Endothelial cell of umbilical vein (primary cell): ENCODE measurements at regions not wholly inside any gene's neighbourhood (a gene's known extent, or its start where the extent isn't known, plus 50 kb on each side); places are given as distances from the start of the nearest gene placed in this dataset.

Experiments used
- BruUV-seq: library from RNA; stranded (reverse); fragments of 400-500 nt; replicated peaks from 2 replicates; lab custom pipeline; 2021; lab: Mats Ljungman, UMichigan
- CTCF ChIA-PET: fragments of 300-600, 350-600 bp; sonication (Branson Sonifier 250); formaldehyde crosslinking; loops from one replicate; lab custom pipeline; 2021; ENCODE audit warnings: antibody characterized with exemption, inconsistent platforms; lab: Charles Lee
- POLR2A ChIA-PET: fragments of 300-600, 350-600 bp; sonication (Branson Sonifier 250); formaldehyde crosslinking; loops from one replicate; lab custom pipeline; 2021; ENCODE audit warnings: antibody characterized with exemption, inconsistent platforms; lab: Charles Lee
- DNase-seq: peaks from one replicate; pipeline ENCODE4 v3.0.0-alpha.2; 2011; ENCODE audit warnings: low read depth, low spot score
- FAIRE-seq: peaks from 2 replicates; lab custom pipeline; 2011; peaks lifted over from hg19 to GRCh38; lab: Jason Lieb, UNC
- H2AFZ ChIP-seq: 2 replicates; pipeline ENCODE4 v1.6.0; 2012; ENCODE audit warnings: low read depth, low read length, control low read depth, inconsistent platforms
- H3K27ac ChIP-seq: 2 replicates; pipeline ENCODE4 v1.5.1; 2011; ENCODE audit warnings: low read depth, mild to moderate bottlenecking, control low read depth, low read length, moderate library complexity; ENCODE audit not compliant: insufficient read depth
- H3K27me3 ChIP-seq, 2 experiments: 2 replicates each; pipeline versions ENCODE4 v1.6.0 to v1.6.1; 2011; ENCODE audit warnings: low read length in 2 of 2, mixed read lengths in 1 of 2; ENCODE audit not compliant: control insufficient read depth in 2 of 2, insufficient read depth in 2 of 2
- H3K36me3 ChIP-seq, 2 experiments: 2 replicates in 1 of 2; 3 replicates in 1 of 2; pipeline ENCODE4 v1.5.1; 2011; ENCODE audit warnings: low read length in 2 of 2, mild to moderate bottlenecking in 1 of 2, moderate library complexity in 1 of 2; ENCODE audit not compliant: control insufficient read depth in 2 of 2, insufficient read depth in 2 of 2; ENCODE audit errors: extremely low read depth in 1 of 2
- H3K4me1 ChIP-seq: 3 replicates; pipeline ENCODE4 v1.5.1; 2011; ENCODE audit warnings: mild to moderate bottlenecking, low read length; ENCODE audit not compliant: control insufficient read depth, insufficient read depth; ENCODE audit errors: extremely low read depth
- H3K4me2 ChIP-seq: 2 replicates; pipeline ENCODE4 v1.6.1; 2011; ENCODE audit warnings: low read length, control low read depth, mixed read lengths; ENCODE audit not compliant: insufficient read depth
- H3K4me3 ChIP-seq, 3 experiments: fragments of 200-600 bp in 1 of 3; sonication (generic), shearing (Covaris generic) in 1 of 3; replicated peaks in 1 of 3; 2 replicates each; pipeline ENCODE4 v1.5.1; 2011 to 2016; ENCODE audit warnings: control low read depth in 3 of 3, low read length in 3 of 3, mild to moderate bottlenecking in 2 of 3, inconsistent platforms in 1 of 3, low read depth in 1 of 3, moderate library complexity in 1 of 3; ENCODE audit not compliant: insufficient read depth in 1 of 3
- H3K79me2 ChIP-seq: 2 replicates; pipeline ENCODE4 v1.6.0; 2012; ENCODE audit warnings: low read length, inconsistent platforms; ENCODE audit not compliant: control insufficient read depth, insufficient read depth
- H3K9ac ChIP-seq: replicated peaks from 2 replicates; pipeline ENCODE3; 2011; ENCODE audit warnings: low read length, control low read depth; ENCODE audit not compliant: insufficient read depth; ENCODE audit errors: extremely low read depth
- H3K9me1 ChIP-seq: replicated peaks from 3 replicates; pipeline ENCODE4 v1.6.0; 2011; ENCODE audit warnings: mild to moderate bottlenecking, low read length; ENCODE audit not compliant: control insufficient read depth, insufficient read depth; ENCODE audit errors: extremely low read depth
- H3K9me3 ChIP-seq: replicated peaks from 2 replicates; pipeline ENCODE4 v1.5.1; 2012; ENCODE audit warnings: low read length, inconsistent platforms; ENCODE audit not compliant: control insufficient read depth, insufficient read depth
- H4K20me1 ChIP-seq: replicated peaks from 2 replicates; pipeline ENCODE3; 2011; ENCODE audit warnings: mild to moderate bottlenecking, low read length; ENCODE audit not compliant: control insufficient read depth, insufficient read depth; ENCODE audit errors: extremely low read depth
- EZH2 ChIP-seq: IDR thresholded peaks from 2 replicates; pipeline ENCODE4 v1.6.1; 2012; ENCODE audit warnings: borderline replicate concordance, low read depth, mild to moderate bottlenecking, moderate library complexity, low read length, inconsistent platforms; ENCODE audit not compliant: severe bottlenecking
- FOS ChIP-seq: IDR thresholded peaks from 2 replicates; pipeline ENCODE4 v1.6.1; 2011; ENCODE audit warnings: mild to moderate bottlenecking, low read length, moderate library complexity, borderline replicate concordance; ENCODE audit not compliant: insufficient read depth
- GATA2 ChIP-seq: IDR thresholded peaks from 2 replicates; pipeline ENCODE4 v1.7.0; 2011; ENCODE audit warnings: low read depth, mild to moderate bottlenecking, moderate library complexity, mixed read lengths, low read length; ENCODE audit not compliant: insufficient read length, insufficient read depth
- MYC ChIP-seq: IDR thresholded peaks from one replicate; pipeline ENCODE4 v1.6.1; 2011; ENCODE audit warnings: mild to moderate bottlenecking, low read depth, low read length
- POLR2AphosphoS5 ChIP-seq: IDR thresholded peaks from 2 replicates; pipeline ENCODE4 v1.6.1; 2012; ENCODE audit warnings: low read depth, mild to moderate bottlenecking, control low read depth, low read length, moderate library complexity; ENCODE audit not compliant: insufficient read depth
- dilution Hi-C: fragments of 300-500 bp; cut with MboI; formaldehyde crosslinking; loops from one replicate; pipeline ENCODE4 v1.15.0; 2019; ENCODE audit warnings: low sequenced_read_pairs; ENCODE audit not compliant: extremely low pct_ligation_motif_present
- intact Hi-C: fragments of 100-400 bp; cut with micrococcal nuclease; formaldehyde crosslinking; loops from one replicate; pipeline ENCODE4 v1.10.0; 2022
- TF ChIP-seq, protein P1 (sequence below), 2 donors: IDR thresholded peaks; 1 replicate in 1 of 2; 2 replicates in 1 of 2; pipeline ENCODE4 v1.5.1; 2011; ENCODE audit warnings: low read length in 2 of 2, mild to moderate bottlenecking in 2 of 2, moderate library complexity in 2 of 2, control low read depth in 1 of 2, inconsistent platforms in 1 of 2, low read depth in 1 of 2; ENCODE audit not compliant: insufficient read depth in 1 of 2; ENCODE audit errors: extremely low read depth in 1 of 2
- TF ChIP-seq, protein P2 (sequence below): IDR thresholded peaks from 2 replicates; pipeline ENCODE4 v1.6.1; 2011; ENCODE audit not compliant: insufficient read depth, insufficient read length

DNA sequence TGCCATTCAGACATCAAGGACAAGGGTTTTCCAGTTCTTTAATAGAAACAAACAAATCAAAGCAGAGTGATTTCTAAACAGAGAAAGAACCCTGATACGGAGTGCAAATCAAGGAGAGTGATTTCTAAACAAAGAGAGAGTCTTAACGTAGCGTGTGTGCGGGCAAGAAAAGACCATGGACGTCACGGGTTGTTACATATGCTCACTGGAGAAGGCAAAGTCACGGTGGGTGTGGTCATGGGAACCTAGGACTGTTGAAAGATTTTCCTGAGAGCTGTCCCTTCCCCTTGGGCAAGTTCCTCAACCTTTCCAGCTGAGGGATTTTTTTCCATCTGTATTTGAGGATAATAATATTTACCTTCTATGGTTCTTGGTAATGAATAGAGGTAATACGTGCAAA, 95.0 kb upstream of the SLC34A2 start:
- Histone ChIP-seq H3K36me3 (no peaks in the 10 kb centered on the region), H3K79me2 (no peaks in the 10 kb centered on the region), H3K9me1 (no peaks in the 10 kb centered on the region), H3K4me1 (no peaks in the 10 kb centered on the region), H3K27me3 (peaks cover 0 to 2% of the 10 kb centered on the region in 2 experiments), H3K27ac (no peak overlapping the region), H2AFZ (no peak overlapping the region), H3K4me3 (no peak overlapping the region), H3K9ac (no peak overlapping the region), H3K4me2 (no peak overlapping the region), H4K20me1 (no peaks in the 10 kb centered on the region), H3K9me3 (no peaks in the 10 kb centered on the region)
- FAIRE-seq, result no peak
- intact Hi-C loops (no loop called here), dilution Hi-C loops (no loop called here)
- CTCF ChIA-PET, result interaction anchor here (1.5 kb wide), 1 partner anchor 29 kb away, joined by 5 read pairs; no protein-coding TSS in a partner anchor
- POLR2A ChIA-PET, result no interaction called here
- no TSS peak for BruUV-seq
- DNase-seq, result no peak
- TF ChIP-seq, protein P1, sequence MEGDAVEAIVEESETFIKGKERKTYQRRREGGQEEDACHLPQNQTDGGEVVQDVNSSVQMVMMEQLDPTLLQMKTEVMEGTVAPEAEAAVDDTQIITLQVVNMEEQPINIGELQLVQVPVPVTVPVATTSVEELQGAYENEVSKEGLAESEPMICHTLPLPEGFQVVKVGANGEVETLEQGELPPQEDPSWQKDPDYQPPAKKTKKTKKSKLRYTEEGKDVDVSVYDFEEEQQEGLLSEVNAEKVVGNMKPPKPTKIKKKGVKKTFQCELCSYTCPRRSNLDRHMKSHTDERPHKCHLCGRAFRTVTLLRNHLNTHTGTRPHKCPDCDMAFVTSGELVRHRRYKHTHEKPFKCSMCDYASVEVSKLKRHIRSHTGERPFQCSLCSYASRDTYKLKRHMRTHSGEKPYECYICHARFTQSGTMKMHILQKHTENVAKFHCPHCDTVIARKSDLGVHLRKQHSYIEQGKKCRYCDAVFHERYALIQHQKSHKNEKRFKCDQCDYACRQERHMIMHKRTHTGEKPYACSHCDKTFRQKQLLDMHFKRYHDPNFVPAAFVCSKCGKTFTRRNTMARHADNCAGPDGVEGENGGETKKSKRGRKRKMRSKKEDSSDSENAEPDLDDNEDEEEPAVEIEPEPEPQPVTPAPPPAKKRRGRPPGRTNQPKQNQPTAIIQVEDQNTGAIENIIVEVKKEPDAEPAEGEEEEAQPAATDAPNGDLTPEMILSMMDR (IDR thresholded peaks at IDR 0.05; ENCODE audit: extremely low read depth in 1 of 2, insufficient read depth in 1 of 2, low read depth in 1 of 2, low read length in 2 of 2), result no peak
- TF ChIP-seq EZH2 (no peak), GATA2 (no peak), MYC (no peak), FOS (no peak), POLR2AphosphoS5 (no peak)
- TF ChIP-seq, protein P2, sequence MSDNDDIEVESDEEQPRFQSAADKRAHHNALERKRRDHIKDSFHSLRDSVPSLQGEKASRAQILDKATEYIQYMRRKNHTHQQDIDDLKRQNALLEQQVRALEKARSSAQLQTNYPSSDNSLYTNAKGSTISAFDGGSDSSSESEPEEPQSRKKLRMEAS, result no peak
